Panc1 (cell line): ENCODE measurements at regions not wholly inside any gene's neighbourhood (a gene's known extent, or its start where the extent isn't known, plus 50 kb on each side); places are given as distances from the start of the nearest gene placed in this dataset.

Source experiments
- ATAC-seq: fragments of 200-7000 bp; cut with Tn5 transposase; 2 replicates; pipeline ENCODE4 v1.9.1; 2020; ENCODE audit warnings: mild to moderate bottlenecking, moderate library complexity
- BruUV-seq: library from RNA; stranded (reverse); fragments of 400-500 nt; replicated peaks from 2 replicates; lab custom pipeline; 2021; lab: Mats Ljungman, UMichigan
- CTCF ChIA-PET: fragments of 300-600 bp; sonication (Branson Sonifier 250); formaldehyde crosslinking; loops from one replicate; lab custom pipeline; 2022; ENCODE audit warnings: antibody characterized with exemption; lab: Charles Lee
- POLR2A ChIA-PET: fragments of 300-600 bp; sonication (Branson Sonifier 250); formaldehyde crosslinking; loops from one replicate; lab custom pipeline; 2022; ENCODE audit warnings: antibody characterized with exemption; lab: Charles Lee
- DNase-seq: peaks from one replicate; pipeline ENCODE4 v3.0.0-alpha.2; 2010; ENCODE audit warnings: low read depth, low spot score
- H3K27ac ChIP-seq: 2 replicates; pipeline ENCODE4 v1.5.1; 2011; ENCODE audit warnings: mild to moderate bottlenecking, low read length, inconsistent platforms
- H3K27me3 ChIP-seq: fragments of 200-500 bp; sonication (Bioruptor generic); 2 replicates; pipeline ENCODE4 v1.6.0; 2014; ENCODE audit warnings: low read length, inconsistent platforms; ENCODE audit not compliant: control insufficient read depth, insufficient read depth
- H3K36me3 ChIP-seq: fragments of 200-500 bp; sonication (Bioruptor generic); 2 replicates; pipeline ENCODE4 v1.5.1; 2014; ENCODE audit warnings: inconsistent platforms, mild to moderate bottlenecking, low read length, moderate library complexity; ENCODE audit not compliant: control insufficient read depth, insufficient read depth
- H3K4me1 ChIP-seq: 2 replicates; pipeline ENCODE4 v1.5.1; 2011; ENCODE audit warnings: inconsistent platforms, mild to moderate bottlenecking, low read length, moderate library complexity; ENCODE audit not compliant: control insufficient read depth, insufficient read depth
- H3K4me3 ChIP-seq, 2 experiments: 2 replicates each; pipeline ENCODE4 v1.5.1; 2011 to 2012; ENCODE audit warnings: low read depth in 2 of 2, low read length in 2 of 2, mild to moderate bottlenecking in 2 of 2, inconsistent platforms in 1 of 2, moderate library complexity in 1 of 2
- H3K9me3 ChIP-seq: fragments of 200-500 bp; sonication (Bioruptor generic); 2 replicates; pipeline ENCODE4 v1.5.1; 2014; ENCODE audit warnings: low read depth, mild to moderate bottlenecking, inconsistent platforms, low read length, moderate library complexity; ENCODE audit not compliant: control insufficient read depth, insufficient read depth
- POLR2AphosphoS5 ChIP-seq: IDR thresholded peaks from 2 replicates; pipeline ENCODE4 v1.6.1; 2012; ENCODE audit warnings: mild to moderate bottlenecking, low read depth, low read length, moderate library complexity
- SIN3A ChIP-seq: IDR thresholded peaks from 2 replicates; pipeline ENCODE4 v1.6.1; 2012; ENCODE audit warnings: low read depth, mild to moderate bottlenecking, low read length, moderate library complexity, borderline replicate concordance; ENCODE audit not compliant: insufficient read depth
- TCF7L2 ChIP-seq: IDR thresholded peaks from 2 replicates; pipeline ENCODE4 v1.6.1; 2011; ENCODE audit warnings: mild to moderate bottlenecking, low read depth, low read length, inconsistent platforms
- in situ Hi-C: cut with HindIII; loops from 2 replicates; pipeline ENCODE4 v1.10.0; 2016; ENCODE audit warnings: low sequenced_read_pairs, low pct_unique_long_range_greater_than_20kb
- intact Hi-C: fragments of 100-400 bp; cut with micrococcal nuclease; formaldehyde crosslinking; loops from one replicate; pipeline ENCODE4 v1.10.0; 2022; ENCODE audit not compliant: unreplicated experiment
- TF ChIP-seq, protein P1 (sequence below): fragments of 450-650 bp; IDR thresholded peaks from 2 replicates; pipeline ENCODE4 v1.5.1; 2017; ENCODE audit warnings: mild to moderate bottlenecking
- TF ChIP-seq, protein P2 (sequence below), 2 experiments: IDR thresholded peaks; 2 replicates each; pipeline ENCODE4 v1.6.1; 2011 to 2012; ENCODE audit warnings: low read depth in 2 of 2, control low read depth in 1 of 2, low read length in 1 of 2, mild to moderate bottlenecking in 1 of 2, moderate library complexity in 1 of 2; ENCODE audit not compliant: insufficient read depth in 1 of 2

DNA sequence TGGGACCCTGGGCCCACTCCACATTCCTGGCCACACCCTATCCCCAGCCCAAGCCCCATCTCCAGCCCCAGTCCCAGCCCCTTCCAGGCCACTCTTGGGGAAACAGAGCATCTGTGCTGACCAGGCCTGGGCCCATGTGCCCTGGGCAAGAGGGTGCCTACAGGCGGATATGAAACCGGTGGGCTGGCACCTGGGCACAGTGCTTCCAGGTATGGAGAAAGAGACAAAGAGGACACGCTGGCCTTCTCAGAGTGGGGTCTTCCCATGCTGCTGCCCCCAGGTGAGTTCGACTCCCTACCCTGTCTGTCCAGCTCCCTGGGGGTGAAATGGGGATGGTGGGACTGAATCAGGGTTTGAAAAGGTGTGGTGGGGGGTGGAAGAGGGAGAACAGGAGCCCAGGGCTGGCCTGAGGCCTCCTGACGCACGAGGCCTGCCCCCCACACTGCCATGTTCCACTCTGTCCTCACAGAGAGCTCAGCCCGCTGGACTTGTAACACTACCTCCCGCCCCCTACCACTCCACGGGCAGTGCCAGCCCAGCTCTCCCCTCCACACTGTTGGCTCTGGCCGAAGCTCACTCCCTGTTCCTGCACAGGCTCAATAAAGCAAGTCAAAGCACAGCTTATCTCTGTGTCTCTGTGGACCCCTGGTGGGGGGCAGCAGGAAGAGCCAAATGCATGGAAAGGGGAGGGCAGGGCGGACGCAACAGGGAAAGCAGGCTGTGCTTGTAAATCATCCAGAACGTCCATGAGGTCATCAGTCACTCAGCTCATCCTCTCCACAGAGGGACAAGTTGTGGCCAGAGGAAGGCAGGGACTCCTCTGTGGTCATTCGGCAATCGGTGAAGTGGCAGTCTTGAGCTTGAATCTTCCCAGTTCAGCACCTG lies 71.1 kb upstream of the TMEM97 start:
- Histone ChIP-seq H3K27me3 (no peaks in the 10 kb centered on the region), H3K9me3 (no peaks in the 10 kb centered on the region), H3K27ac (no peak overlapping the region), H3K4me3 (no peak overlapping the region), H3K36me3 (no peaks in the 10 kb centered on the region), H3K4me1 (peaks cover 3% of the 10 kb centered on the region; the same call in 1 of the 2 replicates)
- no peak for ATAC-seq
- in situ Hi-C loops (no loop called here), intact Hi-C loops (loop anchor here (5.0 kb wide), 1 partner anchor 356 kb away; the partner anchor contains the start of gene LYRM9)
- no TSS peak for BruUV-seq
- ChIA-PET POLR2A (no interaction called here), CTCF (no interaction called here)
- TF ChIP-seq, protein P1, sequence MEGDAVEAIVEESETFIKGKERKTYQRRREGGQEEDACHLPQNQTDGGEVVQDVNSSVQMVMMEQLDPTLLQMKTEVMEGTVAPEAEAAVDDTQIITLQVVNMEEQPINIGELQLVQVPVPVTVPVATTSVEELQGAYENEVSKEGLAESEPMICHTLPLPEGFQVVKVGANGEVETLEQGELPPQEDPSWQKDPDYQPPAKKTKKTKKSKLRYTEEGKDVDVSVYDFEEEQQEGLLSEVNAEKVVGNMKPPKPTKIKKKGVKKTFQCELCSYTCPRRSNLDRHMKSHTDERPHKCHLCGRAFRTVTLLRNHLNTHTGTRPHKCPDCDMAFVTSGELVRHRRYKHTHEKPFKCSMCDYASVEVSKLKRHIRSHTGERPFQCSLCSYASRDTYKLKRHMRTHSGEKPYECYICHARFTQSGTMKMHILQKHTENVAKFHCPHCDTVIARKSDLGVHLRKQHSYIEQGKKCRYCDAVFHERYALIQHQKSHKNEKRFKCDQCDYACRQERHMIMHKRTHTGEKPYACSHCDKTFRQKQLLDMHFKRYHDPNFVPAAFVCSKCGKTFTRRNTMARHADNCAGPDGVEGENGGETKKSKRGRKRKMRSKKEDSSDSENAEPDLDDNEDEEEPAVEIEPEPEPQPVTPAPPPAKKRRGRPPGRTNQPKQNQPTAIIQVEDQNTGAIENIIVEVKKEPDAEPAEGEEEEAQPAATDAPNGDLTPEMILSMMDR: no peak
- TF ChIP-seq, protein P2, sequence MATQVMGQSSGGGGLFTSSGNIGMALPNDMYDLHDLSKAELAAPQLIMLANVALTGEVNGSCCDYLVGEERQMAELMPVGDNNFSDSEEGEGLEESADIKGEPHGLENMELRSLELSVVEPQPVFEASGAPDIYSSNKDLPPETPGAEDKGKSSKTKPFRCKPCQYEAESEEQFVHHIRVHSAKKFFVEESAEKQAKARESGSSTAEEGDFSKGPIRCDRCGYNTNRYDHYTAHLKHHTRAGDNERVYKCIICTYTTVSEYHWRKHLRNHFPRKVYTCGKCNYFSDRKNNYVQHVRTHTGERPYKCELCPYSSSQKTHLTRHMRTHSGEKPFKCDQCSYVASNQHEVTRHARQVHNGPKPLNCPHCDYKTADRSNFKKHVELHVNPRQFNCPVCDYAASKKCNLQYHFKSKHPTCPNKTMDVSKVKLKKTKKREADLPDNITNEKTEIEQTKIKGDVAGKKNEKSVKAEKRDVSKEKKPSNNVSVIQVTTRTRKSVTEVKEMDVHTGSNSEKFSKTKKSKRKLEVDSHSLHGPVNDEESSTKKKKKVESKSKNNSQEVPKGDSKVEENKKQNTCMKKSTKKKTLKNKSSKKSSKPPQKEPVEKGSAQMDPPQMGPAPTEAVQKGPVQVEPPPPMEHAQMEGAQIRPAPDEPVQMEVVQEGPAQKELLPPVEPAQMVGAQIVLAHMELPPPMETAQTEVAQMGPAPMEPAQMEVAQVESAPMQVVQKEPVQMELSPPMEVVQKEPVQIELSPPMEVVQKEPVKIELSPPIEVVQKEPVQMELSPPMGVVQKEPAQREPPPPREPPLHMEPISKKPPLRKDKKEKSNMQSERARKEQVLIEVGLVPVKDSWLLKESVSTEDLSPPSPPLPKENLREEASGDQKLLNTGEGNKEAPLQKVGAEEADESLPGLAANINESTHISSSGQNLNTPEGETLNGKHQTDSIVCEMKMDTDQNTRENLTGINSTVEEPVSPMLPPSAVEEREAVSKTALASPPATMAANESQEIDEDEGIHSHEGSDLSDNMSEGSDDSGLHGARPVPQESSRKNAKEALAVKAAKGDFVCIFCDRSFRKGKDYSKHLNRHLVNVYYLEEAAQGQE (IDR thresholded peaks at IDR 0.05; ENCODE audit: insufficient read depth in 1 of 2, low read depth in 2 of 2, low read length in 1 of 2): no peak
- no peak for TF ChIP-seq POLR2AphosphoS5
- TF ChIP-seq TCF7L2: no peak
- no peak for TF ChIP-seq SIN3A
- no peak for DNase-seq

DNA sequence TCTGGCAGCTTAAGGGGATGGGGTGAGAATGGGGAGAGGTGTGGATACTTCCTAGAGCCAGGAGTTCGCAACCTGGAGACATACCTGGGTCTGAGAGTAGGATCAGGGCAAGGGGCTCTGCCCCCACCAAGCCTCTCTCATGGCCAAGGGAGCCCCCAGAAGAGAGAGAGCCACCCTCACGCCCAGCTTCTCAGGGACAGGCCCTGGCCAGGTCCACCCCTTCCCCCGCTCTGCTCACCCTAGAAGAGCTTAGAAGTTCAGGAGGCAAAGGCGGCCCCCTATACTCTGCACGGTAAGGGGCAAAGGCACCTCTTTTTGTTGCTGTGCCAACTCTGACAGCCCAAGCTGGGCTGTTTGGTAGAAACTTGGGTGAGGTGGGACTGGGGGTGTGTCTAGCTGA lies 69.3 kb upstream of the TMEM97 start:
- no TSS peak for BruUV-seq
- no peak for DNase-seq
- in situ Hi-C loops: no loop called here
- H3K4me1 ChIP-seq: peaks cover 3% of the 10 kb centered on the region; the same call in 1 of the 2 replicates
- H3K9me3 ChIP-seq: no peaks in the 10 kb centered on the region
- no peak for ATAC-seq
- H3K27me3 ChIP-seq: no peaks in the 10 kb centered on the region
- ChIA-PET CTCF (interaction anchor here (0.6 to 0.7 kb wide), 3 partner anchors 9 to 273 kb away, joined by 3 to 4 read pairs (median 3); no protein-coding TSS in a partner anchor), POLR2A (no interaction called here)
- H3K36me3 ChIP-seq: no peaks in the 10 kb centered on the region
- TF ChIP-seq POLR2AphosphoS5 (no peak), TCF7L2 (no peak), SIN3A (no peak)
- TF ChIP-seq, protein P2 (IDR thresholded peaks at IDR 0.05; ENCODE audit: insufficient read depth in 1 of 2, low read depth in 2 of 2, low read length in 1 of 2): no peak
- TF ChIP-seq, protein P1: no peak
- H3K27ac ChIP-seq: no peak overlapping the region
- H3K4me3 ChIP-seq: no peak overlapping the region
- intact Hi-C loops: loop anchor here (5.0 kb wide), 1 partner anchor 357 kb away; the partner anchor contains the start of gene LYRM9
